ENCODE measurements at regions not wholly inside any gene's neighbourhood (a gene's known extent, or its start where the extent isn't known, plus 50 kb on each side); places are given as distances from the start of the nearest gene placed in this dataset.
A peak's percentile ranks its signal among the peaks of the same experiment; 100 is the strongest.
"Not testable (repeated sequence)": the region's sequence is repeated elsewhere in the genome, so short reads cannot be mapped to it uniquely, and the experiment has no call there.

DNA sequence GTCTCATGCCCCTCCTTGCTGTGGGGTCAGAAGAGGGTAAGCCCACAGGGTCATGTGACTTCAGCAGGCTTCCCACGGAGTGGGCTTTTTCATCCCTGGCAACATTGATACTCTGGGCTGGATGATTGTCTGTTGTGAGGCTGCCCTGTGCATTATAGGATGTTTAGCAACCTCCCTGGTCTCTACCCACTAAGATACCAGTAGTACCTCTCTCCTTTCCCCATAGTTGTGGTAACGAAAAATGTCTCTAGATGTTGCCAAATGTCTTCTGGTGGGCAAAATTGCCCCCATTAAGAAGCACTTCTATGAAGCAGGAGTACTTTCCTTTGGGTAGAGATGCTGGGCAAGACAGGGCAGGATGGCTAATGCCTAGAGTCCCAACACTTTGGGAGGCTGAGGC is 232.5 kb upstream of the ZNF217 start:
- DNase-seq (ENCODE audit: extremely low read depth, low read depth) = no peak
- TF ChIP-seq, protein P1, sequence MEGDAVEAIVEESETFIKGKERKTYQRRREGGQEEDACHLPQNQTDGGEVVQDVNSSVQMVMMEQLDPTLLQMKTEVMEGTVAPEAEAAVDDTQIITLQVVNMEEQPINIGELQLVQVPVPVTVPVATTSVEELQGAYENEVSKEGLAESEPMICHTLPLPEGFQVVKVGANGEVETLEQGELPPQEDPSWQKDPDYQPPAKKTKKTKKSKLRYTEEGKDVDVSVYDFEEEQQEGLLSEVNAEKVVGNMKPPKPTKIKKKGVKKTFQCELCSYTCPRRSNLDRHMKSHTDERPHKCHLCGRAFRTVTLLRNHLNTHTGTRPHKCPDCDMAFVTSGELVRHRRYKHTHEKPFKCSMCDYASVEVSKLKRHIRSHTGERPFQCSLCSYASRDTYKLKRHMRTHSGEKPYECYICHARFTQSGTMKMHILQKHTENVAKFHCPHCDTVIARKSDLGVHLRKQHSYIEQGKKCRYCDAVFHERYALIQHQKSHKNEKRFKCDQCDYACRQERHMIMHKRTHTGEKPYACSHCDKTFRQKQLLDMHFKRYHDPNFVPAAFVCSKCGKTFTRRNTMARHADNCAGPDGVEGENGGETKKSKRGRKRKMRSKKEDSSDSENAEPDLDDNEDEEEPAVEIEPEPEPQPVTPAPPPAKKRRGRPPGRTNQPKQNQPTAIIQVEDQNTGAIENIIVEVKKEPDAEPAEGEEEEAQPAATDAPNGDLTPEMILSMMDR (IDR thresholded peaks at IDR 0.05; ENCODE audit: low read depth, low read length) = no peak

GRCh38 chr20:53825282-53825681 is 231.6 kb upstream of the ZNF217 start:
- TF ChIP-seq, protein P1 (IDR thresholded peaks at IDR 0.05; ENCODE audit: low read depth, low read length) = no peak
- no peak for DNase-seq (ENCODE audit: extremely low read depth, low read depth)

DNA sequence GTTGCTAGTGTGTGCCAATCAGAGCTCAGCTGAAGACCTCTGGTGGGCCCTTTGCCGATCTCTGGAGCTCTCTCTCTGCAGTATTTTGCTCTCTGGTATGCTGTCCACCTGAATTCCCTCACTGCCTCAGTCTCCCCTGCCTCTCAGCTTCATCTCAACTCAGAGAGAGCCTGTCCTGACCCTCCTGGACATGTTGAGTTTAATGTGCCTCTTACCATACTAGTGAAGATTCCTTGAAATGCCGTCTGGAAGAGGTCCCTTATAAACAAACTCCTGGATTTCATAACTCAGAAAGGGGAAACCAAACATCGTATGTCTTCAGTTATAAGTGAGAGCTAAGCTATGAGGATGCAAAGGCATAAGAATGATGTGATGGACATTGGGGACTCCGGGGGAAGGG is 231.1 kb upstream of the ZNF217 start:
- peak; percentile 11 for DNase-seq (ENCODE audit: extremely low read depth, low read depth)
- TF ChIP-seq, protein P1 (IDR thresholded peaks at IDR 0.05; ENCODE audit: low read depth, low read length) = no peak

DNA sequence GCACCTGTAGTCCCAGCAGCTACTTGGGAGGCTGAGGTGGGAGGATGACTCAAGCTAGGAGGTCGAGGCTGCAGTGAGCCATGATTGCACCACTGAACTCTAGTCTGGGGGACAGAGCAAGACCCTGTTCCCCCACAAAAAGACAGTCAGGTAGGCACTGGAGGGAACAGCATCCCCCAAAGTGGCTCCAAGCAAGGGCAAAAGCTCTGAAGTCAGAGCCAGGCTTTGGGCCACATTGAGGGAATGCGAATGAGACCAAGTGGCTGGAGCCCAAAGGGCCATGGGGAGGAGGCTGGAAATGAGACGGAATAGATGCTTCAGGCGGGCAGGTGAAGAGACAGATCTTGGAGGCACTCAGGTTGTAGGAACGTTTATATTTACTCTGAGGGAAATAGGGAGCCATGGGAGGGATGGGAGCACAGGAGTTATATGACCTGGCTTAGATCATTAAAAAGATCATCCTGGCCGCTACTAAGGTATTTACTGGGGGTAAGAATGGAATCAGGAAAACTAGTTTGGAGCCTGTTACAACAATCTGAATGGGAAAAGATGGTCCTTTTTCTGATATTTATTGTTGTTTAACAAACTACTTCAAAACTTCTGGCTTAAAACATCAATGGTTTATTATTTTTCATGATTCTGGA is 229.6 kb upstream of the ZNF217 start:
- DNase-seq (ENCODE audit: extremely low read depth, low read depth) = no peak
- TF ChIP-seq, protein P1 (IDR thresholded peaks at IDR 0.05; ENCODE audit: low read depth, low read length) = no peak

- no peak for DNase-seq (ENCODE audit: extremely low read depth, low read depth)
Observed at GRCh38 chr20:53822534-53822933, 228.9 kb upstream of the ZNF217 start.

DNA sequence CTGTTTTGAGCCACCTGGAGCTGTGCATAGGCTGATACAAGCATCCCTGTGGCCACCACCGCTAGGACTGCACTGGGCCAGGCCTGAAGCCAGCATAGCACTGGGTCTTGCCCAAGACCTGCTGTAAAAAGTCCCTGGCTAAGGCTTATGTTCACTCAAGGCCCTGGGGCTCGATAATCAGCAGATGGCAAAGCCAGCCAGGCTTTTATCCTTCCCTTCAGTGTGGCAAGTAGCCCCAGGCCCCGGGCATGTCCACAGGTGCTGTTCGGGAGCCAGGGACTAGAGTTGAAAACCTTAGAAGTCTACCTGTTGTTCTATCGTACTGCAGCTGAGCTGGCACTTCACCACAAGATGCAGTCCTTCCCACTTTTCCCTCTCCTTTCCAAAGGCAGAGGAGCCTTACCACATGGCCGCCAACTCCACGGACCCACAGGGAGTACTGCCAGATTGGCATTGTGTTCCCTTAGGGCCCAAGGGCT is 226.4 kb upstream of the ZNF217 start:
- TF ChIP-seq, protein P1 (IDR thresholded peaks at IDR 0.05; ENCODE audit: low read depth, low read length) = no peak
- no peak for DNase-seq (ENCODE audit: extremely low read depth, low read depth)

More at GRCh38 chr20:53822534-53822933, 228.9 kb upstream of the ZNF217 start:
- TF ChIP-seq, protein P1 (IDR thresholded peaks at IDR 0.05; ENCODE audit: low read depth, low read length) = no peak

DNA sequence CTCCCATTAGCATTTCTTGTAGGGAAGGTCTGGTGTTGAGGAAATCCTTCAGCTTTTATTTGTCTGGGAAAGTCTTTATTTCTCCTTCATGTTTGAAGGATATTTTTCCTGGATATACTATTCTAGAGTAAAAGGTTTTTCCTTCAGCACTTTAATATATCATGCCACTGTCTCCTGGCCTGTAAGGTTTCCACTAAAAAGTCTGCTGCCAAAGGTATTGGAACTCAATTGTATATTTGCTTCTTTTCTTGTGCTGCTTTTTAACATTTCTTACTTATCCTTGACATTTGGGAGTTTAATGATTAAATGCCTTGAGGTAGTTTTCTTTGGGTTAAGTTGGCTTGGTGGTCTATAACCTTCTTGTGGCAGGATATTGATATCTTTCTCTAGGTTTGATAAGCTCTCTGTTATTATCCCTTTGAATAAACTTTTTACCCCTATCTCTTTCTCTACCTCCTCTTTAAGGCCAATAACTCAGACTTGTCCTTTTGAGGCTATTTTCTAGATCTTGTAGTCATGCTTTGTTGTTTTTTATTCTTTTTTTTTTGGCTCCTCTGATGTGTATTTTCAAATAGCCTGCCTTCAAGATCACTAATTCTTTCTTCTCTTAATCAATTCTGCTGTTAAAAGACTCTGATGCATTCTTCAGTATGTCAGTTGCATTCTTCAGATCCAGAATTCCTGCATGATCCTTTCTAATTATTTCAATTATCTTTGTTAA is 225.0 kb upstream of the ZNF217 start:
- DNase-seq (ENCODE audit: extremely low read depth, low read depth) = no peak
- TF ChIP-seq, protein P1 (IDR thresholded peaks at IDR 0.05; ENCODE audit: low read depth, low read length) = no peak

DNA sequence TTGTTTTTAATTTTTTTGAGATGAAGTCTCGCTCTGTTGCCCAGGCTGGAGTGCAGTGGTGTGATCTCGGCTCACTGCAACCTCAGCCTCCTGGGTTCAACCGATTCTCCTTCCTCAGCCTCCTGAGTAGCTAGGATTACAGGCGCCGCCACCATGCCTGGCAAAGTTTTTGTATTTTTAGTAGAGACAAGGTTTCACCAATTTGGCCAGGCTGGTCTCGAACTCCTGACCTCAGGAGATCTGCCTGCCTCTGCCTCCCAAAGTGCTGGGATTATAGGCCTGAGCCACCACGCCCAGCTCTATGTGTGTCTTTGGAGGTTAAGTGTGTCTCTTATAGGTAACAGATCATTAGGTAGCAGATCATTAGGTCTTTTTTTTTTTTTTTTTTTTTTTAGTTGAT is 223.9 kb upstream of the ZNF217 start:
- not testable (repeated sequence) for DNase-seq (ENCODE audit: extremely low read depth, low read depth)
